Stimulated activated CD4-positive, alpha-beta T cell treated with anti-CD3 and anti-CD28 coated beads, Interleukin-1b, Interleukin-23, amount 100 ng/mL, for 24 hours (primary cell): ENCODE measurements at regions not wholly inside any gene's neighbourhood (a gene's known extent, or its start where the extent isn't known, plus 50 kb on each side); places are given as distances from the start of the nearest gene placed in this dataset.

Experiments
- DNase-seq, 4 experiments: peaks; one replicate each; pipeline ENCODE4 v3.0.0-alpha.2; 2020; ENCODE audit warnings: low read depth in 4 of 4, low spot score in 1 of 4

DNA sequence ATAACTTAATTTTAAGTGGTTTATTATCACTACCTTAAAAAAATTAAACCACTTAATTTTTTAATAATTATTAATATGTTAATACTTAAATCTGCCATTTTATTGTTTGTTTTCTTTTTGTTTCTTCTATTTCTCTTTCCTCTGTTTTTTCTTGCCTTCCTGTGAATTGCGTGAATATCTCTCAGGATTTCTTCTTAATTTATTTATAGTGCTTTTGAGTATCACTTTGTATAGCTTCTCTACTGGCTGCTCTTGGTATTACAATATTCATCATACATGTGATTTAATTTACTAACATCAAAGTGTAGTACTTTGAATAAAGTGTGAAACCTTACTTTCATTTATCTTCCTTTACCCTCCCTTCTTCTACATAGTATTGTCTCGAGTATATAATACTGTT is 349.5 kb upstream of the CPXCR1 start:
- DNase-seq: no peak

DNA sequence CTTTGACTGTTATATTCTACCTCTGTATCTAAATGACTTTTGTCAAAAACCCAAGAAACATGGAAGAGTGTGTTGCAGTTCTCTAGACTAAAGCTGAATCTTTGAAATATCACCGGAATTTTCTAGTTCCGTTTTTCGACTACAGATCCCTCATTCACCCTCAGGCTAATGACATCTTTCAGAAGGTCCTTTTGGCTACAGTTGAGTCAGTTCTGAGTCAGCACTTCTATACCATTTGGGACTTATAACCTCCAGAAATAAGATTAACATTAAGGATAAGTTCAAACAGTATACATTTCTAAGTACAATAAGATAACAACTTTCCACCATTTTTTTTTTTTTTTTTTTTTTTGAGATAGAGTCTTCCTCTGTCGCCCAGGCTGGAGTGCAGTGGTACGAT is 331.0 kb upstream of the CPXCR1 start:
- DNase-seq: no peak

DNA sequence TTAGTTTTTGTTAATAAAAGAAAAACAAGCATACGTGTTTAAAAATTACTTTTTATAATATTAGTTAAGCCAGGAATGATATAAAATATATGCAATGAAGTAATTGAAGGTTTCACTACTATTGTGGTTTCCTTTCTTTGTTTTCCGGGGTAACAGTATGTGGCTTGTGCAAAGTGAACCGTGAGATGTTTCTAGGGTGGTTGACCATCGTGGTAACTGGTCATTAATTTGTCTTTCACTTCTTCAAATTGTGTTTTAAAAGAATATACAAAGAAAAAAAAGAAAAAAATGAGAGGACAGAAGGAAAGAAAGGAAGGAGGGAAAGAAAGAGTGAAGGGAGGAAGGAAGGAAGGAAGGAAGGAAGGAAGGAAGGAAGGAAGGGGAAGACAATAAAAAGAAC is 330.1 kb upstream of the CPXCR1 start:
- DNase-seq: no peak

DNA sequence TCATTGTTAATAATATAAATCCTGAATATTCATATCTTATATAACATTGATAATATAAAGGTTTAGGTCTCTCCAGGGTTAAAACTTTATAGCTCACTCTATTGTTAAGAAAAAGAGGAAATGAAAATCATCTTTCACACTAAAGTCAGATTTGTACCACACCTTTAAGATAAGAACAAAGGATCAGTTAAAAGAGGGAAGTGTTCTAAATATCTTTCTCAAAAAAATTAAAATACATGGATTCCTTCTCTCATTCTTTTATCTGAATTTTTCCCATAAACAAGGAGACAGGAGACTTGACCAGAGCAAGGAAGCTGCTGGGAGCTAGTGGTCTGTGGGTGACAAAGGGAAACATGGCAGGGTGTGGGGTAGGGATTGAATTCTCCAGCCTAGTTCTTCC is 323.0 kb upstream of the CPXCR1 start:
- DNase-seq: no peak

DNA sequence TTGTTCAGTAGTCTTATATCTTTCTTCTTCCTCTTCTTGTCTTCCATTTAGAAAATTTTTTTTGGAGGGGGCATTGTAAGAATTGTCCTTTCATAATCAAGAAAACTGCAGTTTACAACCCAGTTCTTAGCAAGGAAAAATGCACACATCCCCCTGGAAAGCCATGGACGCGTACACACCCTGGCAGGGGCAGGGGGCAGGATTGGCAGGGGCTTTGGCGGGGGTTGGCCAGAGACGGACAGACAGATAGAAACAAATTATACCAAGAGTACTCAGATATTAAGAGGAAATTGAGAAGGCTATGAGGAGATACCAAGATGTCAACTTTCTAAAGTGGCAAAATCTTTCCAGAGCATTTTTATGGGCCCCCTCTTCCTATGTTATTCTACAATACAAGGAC is 322.5 kb upstream of the CPXCR1 start:
- DNase-seq: no peak

DNA sequence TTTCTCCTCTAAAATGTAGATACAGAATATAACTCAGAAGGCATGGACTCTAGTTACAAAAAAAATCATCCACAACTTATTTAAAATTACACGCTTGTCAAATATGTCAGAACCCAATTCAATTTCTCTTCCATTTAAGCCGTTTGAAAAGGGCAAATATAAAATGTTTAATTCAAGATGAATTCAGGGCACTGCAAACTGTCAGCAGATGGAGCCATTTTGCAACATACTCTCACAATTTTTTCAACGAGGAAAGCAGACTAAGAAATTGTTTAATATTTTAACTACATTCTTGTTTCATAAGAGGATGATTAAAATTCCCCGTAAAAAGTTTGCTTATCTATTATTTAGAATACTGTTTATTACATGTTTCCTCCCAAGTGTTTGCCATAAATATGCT is 321.3 kb upstream of the CPXCR1 start:
- no peak for DNase-seq

DNA sequence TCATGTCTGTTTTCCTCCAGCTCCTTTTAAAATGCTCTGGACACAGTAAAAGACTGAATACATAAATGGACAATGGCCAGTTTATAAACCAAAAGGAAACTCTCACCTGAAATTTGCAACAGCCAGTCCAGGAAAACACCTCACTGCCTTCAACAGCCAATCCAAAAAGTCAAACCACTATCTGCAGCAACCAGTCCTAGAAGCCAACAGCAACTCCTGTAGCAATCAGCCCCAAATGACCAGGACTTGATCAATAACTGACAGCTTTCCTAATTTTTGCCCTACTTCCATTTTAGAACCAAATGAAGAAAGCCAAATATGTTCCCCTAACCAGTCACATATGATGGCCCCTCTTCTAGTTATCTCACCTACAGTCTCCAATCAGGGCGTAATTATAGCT is 309.5 kb upstream of the CPXCR1 start:
- no peak for DNase-seq

DNA sequence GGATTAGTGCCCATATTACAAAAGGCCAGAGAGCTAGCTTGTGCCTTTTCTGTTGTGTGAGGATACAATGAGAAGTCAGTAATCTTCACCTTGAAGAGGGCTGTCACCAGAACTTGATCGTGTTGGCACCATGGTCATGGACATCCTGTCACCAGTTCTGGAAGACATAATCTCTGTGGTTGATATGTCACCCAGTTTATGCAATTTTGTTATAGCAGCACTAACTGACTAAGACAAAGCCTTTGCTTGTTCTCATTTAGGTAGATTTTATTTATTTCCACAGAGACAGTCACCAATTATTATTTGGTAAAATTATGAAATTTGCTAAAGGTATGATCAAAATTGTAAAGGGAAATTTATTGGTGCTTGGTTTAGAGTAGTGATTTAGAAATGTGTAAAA is 308.8 kb upstream of the CPXCR1 start:
- DNase-seq: no peak

DNA sequence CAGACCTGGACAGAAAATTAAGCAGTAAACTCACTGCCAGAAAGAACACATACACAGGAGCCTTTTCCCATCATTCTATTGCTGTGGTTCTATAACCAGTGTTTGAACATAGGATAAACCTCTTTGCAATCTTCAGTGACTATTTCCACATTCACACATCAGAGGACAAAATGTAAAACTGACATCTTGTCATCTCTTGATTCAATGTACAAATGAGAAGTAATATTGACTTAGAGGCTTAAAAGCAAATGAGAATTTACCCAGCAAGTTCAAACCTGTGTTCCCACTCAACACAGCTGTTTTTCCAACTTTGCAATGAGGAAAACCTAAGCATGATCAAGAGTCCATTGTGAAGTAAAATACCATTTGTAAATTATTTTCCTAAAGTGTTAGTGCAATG is 307.1 kb upstream of the CPXCR1 start:
- DNase-seq: no peak
